ENCODE measurements at regions not wholly inside any gene's neighbourhood (a gene's known extent, or its start where the extent isn't known, plus 50 kb on each side); places are given as distances from the start of the nearest gene placed in this dataset.

DNA sequence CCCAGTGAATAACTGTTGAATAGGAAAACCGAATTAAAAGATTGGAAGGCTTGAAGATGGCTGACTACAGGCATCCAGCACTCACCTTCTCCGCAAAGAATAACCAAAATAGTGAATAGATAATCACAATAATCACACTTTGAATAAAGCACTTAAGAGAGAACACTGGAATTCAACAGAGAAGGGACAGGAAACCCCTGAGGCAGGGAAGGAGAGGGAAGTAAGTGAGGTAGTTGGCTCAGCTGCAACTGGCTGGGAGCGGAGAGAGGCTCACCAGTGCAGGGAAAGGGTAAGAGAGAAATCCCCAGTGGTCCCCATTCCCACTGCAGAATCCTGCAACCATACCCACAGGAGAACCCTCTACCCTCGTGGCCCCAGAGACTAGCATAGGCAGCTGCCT lies 246.6 kb upstream of the NCKAP5 start:
- no peak for DNase-seq

GRCh38 chr2:133816037-133816436 lies 247.8 kb upstream of the NCKAP5 start:
- DNase-seq, result no peak

DNA sequence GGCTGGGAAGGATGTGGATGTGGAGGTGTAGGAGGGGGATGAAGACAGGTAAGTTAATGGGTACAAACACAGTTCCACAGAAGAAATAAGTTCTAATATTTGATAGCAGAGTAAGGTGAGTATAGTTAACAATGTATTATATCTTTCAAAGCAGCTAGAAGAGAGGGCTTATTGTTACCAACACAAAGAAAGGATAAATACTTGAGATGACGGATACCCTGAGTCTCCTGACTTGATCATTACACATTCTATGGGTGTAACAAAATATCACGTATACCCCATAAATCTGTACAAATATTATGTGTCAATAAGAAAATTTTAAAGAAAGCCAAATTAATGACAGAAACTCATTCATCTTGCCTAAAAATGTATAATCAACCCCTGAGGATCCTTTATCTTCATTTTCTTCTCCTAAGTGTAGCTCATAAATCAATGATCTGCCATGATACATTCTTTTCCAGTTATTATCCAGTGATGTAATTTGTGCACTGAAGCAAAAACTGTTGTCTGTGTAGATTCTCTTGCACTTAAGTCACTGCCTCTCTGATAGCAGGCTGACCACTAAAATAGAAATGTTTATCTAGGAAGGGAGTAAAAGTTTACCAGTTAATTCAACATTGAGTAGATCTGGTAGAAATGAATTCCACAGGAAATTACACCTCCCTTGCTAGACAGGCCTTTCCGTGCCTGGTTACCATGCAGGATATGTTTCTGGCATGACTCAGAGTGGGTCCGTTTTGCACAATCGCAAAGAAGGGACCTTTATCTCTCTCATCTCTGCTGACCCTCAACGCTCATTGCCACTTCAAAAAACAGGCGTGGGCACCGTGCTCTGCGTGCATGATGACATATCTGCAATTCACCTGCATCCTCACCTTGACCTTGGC lies 249.7 kb upstream of the NCKAP5 start:
- peak in 2 of 3 experiments; percentile 0 to 46 for DNase-seq

GRCh38 chr2:133818661-133819060 lies 250.4 kb upstream of the NCKAP5 start:
- DNase-seq, result no peak

GRCh38 chr2:133819906-133820305 lies 251.6 kb upstream of the NCKAP5 start:
- DNase-seq, result no peak

GRCh38 chr2:133821107-133821760 lies 253.0 kb upstream of the NCKAP5 start:
- DNase-seq, result no peak

GRCh38 chr2:133822517-133823225 lies 254.4 kb upstream of the NCKAP5 start:
- DNase-seq, result no peak

DNA sequence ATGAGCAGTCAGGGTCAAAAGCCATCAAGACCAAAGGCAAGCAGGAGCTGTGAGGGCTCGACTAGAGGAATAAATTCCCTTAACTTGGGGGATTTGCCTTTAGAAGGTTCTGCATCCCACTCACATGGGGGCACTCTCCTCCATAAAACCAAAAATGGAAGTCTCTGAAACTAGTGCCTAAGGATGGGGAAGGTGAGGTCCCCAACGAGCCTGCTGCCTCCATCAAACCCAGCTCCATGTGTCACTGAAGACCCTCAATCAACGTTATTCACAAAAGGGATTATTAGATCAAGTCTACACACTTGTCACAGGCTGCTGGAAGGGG lies 254.9 kb upstream of the NCKAP5 start:
- no peak for DNase-seq

DNA sequence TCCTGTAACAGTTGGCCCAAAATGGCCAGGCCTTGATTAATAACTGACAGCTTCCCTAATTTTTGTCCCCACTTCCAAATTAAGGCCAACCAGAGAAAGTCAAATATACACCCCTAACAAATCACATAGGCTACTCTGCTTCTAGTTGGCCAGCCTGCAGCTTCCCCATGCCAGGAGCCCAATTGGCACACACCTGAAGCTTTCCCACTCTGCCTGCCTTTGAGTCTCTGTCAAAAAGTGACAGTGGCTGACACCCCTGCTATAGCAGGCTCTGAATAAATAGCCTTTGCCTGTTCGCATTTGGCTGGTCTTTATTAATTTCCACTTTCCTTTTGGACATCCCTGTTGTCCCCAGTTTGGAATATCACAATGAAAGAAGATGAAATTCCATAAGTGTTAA lies 256.6 kb upstream of the NCKAP5 start:
- no peak for DNase-seq

DNA sequence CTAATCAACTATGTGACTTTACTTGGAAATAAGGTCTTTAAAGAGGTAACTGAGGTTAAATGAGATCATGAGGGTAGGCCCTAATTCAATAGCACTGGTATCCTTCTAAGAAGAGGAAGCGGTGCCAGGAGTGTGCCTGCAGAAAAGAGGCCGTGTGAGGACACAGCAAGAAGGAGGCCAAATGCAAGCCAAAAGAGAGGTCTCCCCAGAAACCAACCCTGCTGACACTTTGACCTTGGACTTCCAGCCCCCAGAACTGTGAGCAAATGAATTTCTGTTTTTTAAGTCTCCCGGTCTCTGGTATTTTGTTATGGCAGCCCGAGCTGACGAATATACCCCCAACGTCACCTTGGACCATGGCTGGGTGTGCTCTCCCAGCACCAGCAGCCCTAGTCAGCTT lies 257.5 kb upstream of the NCKAP5 start:
- DNase-seq, result no peak

DNA sequence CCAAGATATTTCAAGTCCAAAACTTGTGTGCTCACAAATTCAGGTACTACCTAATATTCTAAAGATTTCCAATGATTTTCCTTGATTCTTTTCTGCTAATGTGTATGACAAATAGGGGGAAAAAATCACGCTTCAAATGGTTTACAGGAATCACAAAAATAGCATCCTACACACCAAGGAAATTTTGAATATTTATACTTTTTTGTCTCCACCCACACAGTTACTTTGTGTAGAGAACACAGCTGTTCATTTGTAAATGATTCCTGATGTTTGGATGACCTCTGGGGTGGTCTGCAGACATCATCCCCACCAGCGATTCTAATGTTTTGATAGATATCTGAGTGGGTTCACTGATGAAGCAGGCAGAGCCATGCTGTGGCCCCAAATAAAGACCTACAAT lies 260.6 kb upstream of the NCKAP5 start:
- no peak for DNase-seq

GRCh38 chr2:133829450-133830020 lies 261.3 kb upstream of the NCKAP5 start:
- no peak for DNase-seq

DNA sequence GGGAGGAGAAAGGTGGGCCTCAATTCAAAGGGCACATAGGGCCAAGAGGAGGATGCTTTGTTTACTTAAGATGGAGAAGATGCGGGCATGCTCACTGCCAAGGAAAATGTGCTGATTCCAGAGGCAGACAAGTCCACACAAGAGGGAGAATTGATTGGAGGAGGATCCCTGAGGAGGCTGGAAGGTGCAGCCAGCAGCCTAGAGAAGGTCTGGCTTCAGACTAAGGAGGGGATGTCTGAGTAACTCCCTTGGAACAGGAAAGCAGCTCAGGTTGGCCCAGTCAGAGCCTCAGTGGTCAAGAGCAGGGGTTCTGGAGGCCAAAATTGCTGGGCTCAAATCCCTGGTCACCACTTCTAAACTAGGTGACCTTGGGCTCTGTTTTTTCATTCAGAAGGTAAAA lies 265.5 kb upstream of the NCKAP5 start:
- no peak for DNase-seq

- DNase-seq, result no peak
Measured at GRCh38 chr2:133835821-133836619, 267.8 kb upstream of the NCKAP5 start.

DNA sequence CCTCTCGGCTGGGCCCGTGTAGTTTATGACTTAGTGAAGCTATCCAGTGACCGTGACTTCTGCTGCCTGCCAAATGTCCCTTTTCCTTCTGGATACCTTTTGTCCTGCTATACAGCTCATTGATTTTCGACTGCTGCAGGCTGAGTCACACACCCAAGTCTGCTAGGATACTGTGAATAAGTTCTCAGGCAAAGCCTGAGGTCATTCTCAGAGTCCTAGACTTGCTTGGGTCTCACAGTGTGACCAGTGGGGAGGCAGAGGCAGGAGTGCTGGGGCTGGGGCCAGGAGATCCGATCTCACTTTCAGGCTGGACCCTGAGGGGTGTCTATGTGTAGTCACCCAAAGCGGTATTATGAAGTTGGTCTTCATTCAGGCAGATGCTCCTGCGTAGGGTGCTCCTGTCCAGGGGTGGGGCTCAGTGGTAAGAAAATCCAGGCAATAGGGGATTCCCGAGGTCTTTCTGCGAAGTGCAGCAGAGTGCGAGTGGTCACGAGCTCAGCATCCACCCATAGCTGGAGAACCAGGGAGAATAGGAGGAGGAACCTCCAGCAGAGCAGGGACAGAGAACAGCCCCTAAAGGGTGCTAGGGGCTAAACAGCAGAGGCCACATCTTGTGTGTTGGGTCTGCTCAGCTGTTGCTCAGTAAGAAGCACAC lies 268.6 kb upstream of the NCKAP5 start:
- DNase-seq, result no peak

DNA sequence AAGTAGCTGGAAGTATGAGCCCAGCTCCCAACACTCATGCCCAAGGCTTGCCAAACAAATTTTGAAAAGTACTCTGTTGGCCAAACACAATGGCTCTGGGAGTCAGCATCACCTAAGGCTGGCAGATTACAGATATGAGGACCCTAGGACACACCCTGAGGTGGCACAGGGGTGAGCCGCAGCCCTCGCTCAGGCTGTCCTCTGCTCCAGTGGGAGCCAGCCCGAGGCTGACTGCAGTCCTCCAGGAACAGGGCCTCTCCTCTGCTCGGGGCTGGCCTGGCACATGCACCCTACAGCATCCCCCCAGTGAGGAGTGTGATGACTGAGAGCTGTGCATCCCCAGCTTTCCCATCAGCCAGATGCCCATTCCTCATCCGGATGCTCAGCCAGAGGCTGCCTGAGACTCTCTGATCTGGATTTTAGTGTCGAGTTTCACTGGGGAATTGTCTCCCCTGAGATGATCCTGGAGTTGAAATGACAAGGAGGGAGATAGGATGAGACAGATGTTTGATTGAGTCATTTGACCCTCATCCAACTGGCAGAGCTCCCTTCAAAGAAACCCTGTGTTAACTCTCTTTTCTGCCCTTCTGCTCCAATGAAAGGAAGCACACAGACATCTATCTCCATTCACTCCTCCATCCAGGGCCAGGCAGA lies 269.3 kb upstream of the NCKAP5 start:
- DNase-seq, result no peak

DNA sequence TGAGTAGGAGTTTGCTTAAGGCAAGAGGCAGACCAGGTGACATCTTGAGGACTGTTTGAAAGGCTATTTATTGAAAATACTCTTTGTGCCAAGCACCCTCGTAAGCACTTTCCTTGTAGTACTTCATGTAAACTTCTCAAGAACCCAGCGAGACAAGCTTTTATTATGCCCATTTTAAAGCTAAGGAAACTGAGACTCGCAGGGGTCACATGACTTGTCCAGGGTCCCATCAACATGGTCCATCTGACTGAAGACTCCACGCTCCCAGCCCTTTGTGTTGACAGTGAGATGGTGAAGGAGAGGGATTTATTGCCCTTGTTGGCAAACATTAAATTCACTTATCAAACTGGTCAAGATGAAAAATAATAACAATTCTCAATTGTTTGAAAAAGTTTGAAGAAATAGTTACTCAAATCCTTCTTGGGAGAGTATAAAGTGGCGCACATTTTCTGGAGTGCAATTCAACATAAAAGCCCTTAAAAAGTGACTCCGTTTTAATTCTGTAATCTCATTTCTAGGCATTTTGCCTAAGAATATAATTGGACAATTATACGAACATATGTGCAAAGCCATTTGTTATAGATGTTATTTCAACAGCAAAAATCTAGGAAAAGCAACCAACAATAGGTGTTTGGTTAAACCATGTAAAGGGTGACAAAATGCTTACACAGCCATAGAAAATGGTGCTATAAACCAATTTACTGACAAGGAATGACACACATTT lies 270.5 kb upstream of the NCKAP5 start:
- DNase-seq, result no peak

- no peak for DNase-seq
Measured at GRCh38 chr2:133839677-133840076, 271.4 kb upstream of the NCKAP5 start.

GRCh38 chr2:133840761-133841160 lies 272.5 kb upstream of the NCKAP5 start:
- DNase-seq, result no peak

DNA sequence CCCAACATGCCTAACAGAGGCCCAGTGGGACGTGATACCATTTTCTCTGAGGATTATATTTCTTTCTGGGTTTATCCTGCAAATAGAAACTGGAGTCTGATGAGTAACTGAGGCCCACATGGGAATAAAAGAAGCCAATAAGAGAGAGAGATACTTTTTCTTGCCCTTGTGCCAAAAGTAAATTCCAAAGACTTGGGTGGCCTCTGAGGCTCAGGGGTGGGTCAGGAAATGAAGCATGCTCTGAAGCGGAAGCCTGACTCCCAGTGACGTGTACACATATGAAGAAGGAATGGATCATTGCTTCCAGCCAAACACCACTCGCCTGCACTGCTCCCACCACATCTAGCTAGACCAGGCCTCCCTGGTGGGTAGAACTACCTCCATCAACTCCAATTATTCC lies 273.6 kb upstream of the NCKAP5 start:
- DNase-seq, result no peak

GRCh38 chr2:133842446-133842845 lies 274.2 kb upstream of the NCKAP5 start:
- DNase-seq, result peak in 1 of 3 experiments; percentile 73

Data from NCI-H1417 (cell line).